HG03520 (cell line): ENCODE measurements at regions not wholly inside any gene's neighbourhood (a gene's known extent, or its start where the extent isn't known, plus 50 kb on each side); places are given as distances from the start of the nearest gene placed in this dataset.

ENCODE experiments used
- ATAC-seq: cut with Tn5 transposase; IDR thresholded peaks from one replicate; pipeline ENCODE4 v1.9.1; 2021; ENCODE audit warnings: mild to moderate bottlenecking, moderate library complexity; ENCODE audit not compliant: unreplicated experiment

DNA sequence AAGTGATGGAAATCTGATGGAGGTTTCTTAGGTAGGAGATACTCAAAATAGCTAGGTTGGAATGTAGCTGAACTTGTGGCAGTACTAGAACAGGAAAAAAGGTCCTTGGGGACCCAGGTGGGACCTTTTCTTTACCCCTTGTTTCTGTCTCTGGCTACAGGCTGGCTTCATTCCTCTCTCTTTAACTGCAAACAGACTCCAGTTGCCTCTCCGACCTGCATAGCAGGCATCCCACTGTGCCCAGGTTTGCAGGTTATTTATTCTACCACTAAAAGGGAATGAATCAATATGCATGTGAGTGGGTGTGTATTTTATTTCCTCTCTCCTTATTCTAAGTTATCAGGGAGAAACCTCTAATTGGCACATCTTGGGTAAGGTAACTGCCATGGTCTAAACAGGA is 758.1 kb downstream of the MED13L start:
- no peak for ATAC-seq

DNA sequence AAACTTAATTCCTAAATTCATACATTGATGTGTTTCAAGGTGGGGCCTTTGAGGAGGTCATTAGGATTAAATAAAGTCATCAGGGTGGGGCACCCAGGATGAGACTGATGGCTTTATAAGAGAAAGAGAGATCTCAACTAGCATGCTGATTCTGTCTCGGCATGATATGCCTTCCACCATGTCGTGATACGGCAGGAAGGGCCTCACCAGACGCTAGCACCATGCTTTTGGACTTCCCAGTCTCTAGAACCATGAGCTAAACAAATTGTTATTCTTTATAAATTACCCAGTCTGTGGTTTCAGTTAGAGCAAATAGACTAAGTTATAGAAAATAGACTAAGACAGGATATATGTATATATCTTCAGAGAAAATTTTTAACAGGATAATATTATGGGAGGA is 759.6 kb downstream of the MED13L start:
- ATAC-seq: no peak

DNA sequence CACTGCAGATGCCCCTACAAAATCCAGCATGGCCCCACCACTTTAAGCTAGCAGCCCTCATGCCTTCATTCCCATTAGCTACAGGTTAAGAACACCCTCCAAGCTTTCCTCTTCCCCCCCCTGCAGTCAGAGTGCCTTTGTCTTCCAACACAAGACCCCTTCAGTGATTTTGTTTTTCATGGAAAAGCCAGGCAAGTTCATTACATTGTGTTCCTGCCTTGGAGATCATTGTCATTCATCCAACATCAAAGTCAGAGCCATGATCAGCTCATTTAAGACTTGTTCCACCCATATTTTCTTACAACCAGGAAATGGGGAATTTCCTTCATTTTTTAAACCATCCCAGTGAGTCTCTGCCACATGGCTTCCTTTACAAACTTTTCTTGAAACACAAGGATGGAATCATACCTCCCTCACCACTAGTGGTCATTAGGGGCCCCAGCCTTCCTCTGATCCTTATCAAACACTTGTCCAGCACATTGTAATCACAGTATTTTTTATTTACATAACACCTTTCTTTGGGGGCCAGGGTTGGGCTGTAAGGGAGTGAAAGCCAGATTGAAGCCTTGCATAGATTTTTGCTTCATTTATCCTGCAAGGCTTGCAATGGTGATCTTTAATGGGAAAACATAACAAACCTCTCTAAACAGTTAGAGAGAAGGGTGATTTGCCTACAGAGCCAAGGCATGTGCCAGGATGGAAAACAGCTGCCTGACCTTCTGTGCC is 765.3 kb downstream of the MED13L start:
- ATAC-seq: no peak

DNA sequence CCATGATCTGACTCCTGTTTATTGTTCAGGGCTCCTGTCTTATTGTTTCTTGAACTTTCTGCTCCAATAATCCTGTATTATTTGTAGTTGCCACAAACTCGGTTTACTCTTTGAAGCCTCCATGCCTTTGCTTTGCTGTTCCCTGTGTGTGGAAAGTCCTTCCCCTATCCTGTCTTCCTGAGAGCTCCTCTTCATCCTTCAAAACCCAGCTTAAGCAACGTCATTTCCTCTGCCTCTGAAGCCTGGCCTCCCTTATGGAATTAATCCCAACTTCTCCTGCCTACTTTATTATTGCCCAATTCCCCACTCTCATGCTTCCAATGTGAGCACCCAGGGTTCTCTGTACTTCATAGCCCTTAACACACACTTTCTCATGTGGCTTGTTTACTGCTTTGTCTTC is 766.2 kb downstream of the MED13L start:
- no peak for ATAC-seq

DNA sequence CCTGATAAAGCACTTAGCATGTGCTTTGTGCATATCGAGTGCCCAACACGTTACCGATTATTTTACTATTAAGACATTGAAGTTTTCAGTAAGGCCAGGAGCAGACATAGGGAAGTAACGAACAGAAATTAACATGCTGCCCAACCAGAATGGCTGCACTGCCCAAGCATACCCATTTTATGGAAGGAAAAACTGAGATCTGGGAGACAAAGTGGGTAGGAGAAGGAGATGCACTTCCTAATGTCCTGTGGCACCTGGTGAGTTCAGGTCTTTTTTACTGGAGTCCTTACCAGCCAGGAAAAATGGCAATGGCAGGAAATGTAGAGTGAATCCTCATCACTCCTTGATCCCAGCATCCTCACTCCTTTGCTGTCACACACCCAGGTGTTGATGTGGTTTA is 768.5 kb downstream of the MED13L start:
- no peak for ATAC-seq

DNA sequence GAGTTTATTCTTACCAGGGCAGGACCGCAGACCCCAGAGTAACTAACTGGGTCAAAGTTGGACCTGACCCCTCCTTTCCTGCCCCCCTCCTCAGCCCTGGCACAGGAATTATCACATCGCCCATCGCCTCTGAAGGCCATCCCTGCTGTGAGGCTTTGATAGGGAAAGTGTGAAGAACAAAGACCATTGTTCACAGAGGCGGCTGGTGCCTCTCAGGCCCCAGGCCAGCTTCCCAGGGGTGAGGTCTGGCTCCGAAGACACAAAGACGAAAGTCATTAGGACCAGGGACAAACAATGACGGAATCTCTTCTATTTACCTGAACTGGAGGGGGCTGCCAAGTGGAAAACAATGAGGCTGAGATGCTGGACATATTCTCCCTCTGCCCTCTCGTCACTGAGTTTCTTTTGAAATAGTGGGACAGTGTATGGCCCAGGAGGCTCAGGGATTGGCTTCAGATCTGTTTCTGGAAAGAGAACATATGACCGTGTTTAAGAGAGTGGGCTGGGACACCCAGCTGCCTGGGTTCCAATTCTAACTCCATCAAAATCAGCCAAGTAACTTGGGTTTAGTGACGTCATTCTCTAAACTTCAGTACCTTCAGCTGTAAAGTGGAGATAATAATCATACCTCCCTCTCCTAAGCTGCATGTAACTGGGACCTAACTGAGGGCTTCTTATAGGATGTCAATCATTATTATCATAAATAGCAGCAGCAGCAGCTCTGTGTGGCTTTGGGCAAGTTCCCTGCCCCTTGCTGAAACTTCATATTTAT is 769.4 kb downstream of the MED13L start:
- ATAC-seq: no peak

DNA sequence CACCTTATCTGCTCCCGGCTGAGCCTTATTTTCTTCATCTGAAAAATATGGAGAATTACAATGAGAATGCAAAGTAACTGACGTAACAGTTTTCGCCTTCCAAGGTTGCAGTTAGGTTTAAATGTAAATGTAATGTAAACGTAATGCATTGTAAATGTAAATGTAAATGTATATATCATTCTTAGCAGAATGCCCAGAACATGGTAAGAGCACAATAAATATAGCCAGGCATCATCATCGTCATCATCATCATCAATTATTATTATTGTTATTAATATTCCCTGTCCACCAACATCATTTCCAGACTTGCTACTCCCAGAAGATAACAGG is 770.0 kb downstream of the MED13L start:
- no peak for ATAC-seq

DNA sequence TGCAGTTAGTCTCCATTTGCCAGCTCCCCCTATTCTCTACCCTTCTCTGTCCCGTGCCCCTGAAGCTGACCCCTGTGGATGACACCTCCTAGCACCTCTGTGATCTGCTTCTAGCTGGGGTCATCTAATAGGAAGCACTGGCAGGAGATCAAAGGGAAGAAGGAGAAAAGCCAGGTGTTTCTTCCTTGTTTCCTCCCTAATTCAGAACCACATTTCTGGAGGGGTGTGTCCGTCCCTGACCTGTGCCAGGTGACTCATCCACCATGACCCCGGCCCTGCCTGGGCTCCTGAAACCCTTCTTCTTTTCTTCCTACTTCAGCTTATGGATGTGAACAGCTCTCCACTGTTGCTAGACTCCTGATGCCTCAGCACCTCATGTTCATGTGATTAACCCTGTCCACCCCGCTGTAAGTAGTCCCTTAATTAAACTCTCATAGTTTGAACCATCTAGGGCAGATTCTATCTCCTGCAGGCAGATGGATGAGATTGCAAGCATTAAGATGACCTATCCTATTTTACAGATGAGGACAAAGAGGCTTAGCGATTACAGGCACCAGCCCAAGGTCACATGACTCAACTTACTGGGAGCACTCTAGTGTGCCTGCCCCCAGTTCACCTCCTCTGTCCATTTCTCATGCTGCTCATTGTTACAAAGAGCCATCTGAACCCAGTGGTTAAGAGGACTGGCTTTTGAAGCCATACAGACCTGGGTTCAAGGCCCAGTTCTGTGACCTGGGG is 770.5 kb downstream of the MED13L start:
- ATAC-seq: no peak

DNA sequence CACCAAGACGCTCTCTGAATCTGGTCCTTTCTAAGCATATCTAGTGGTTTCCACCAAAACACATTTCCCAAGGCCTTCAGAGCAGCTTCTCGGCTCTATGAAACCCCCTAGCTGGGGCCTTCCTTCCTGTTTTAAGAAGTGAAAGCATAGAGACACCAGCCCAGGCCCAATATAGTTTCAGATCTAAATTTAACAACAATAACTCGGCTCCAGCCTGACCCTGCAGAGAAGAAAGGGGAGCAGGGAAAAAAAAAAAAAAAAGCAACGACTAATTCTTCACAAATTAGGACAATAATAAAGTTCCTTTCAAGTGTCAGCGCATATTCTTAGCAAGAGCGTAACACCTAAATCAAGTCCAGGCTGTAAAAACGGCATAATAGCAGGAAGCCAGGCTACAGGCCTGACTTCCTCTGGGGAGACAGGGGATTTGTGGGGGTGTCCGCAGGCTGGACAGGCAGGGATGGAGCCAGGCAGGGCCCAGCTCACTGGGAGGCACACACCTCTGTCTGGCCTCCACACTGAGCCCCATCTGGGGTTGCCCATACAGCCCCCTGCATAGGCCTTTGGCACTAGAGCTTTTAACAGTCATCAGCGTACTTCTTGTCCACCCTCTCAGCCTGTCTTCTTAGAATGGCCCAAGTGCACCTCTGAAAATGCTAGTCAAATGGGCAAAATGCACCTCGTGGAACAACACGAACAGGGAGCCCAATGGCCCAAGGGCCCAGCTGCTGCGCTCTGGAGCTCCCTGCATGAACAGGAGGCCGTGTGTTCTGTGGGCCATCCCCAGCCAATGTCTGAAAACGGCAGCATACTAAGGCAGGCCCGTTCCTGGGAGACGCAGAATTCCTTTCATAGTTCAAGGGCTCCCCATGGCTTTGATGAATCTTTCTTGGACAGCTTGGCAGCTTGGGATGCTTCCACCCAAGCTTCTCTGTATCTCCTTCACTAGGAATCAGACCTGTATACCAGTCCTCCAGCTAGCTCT is 772.9 kb downstream of the MED13L start:
- ATAC-seq: peak; percentile 77

DNA sequence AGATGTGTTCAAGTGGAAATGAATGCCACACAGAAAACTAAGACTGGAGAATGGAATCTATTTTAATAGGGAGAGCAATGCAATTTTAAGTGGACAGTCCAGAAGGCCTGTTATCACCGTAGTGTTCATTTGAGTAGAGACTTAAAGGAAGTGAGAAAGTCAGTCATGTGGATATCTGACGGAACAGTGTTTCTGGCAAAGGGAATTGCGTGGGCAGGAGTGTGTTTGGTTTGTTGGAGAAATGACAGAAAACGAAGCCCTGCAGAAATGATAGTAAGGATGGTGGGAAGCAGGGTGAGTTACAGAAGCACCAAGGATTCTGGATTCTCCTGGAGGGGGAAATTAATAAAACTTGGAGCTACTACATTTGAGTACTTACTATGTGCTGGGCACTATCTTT is 776.6 kb downstream of the MED13L start:
- no peak for ATAC-seq

DNA sequence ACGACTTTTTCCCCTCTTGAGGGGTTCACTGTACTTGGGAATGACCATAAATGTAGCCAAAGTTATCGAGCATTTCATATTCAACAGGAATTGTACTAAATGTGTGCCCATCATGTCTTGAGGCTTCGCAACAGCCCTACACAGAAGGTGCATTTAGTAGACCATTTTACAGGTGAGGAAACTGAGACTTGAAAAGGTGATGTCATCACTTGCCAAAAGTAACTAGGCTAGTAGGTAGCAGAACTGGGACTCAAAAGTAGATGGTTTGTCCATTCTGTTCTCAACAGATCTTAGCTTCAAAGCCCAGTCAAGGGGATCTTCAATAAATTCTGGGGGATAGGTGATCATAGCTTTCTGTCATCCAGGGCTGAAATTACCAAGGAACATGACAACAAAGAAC is 782.2 kb downstream of the MED13L start:
- no peak for ATAC-seq

DNA sequence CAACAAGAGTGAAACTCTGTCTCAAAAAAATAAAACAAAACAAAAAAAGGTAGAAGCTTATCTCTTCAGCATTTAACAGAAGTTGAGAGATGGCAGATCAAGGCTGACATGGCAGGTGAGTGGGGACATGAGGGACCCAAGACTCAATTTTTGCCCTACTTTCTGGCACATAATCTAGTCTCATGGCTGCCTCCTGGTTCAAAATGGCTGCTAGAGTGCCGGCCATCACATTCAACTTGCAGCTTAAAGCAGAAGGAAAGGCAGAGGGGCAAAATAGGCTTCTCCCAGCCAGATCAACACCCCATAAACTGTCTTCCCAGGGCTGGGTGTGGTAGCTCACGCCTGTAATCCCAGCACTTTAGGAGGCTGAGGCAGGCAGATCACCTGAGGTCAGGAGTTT is 784.9 kb downstream of the MED13L start:
- ATAC-seq: no peak

DNA sequence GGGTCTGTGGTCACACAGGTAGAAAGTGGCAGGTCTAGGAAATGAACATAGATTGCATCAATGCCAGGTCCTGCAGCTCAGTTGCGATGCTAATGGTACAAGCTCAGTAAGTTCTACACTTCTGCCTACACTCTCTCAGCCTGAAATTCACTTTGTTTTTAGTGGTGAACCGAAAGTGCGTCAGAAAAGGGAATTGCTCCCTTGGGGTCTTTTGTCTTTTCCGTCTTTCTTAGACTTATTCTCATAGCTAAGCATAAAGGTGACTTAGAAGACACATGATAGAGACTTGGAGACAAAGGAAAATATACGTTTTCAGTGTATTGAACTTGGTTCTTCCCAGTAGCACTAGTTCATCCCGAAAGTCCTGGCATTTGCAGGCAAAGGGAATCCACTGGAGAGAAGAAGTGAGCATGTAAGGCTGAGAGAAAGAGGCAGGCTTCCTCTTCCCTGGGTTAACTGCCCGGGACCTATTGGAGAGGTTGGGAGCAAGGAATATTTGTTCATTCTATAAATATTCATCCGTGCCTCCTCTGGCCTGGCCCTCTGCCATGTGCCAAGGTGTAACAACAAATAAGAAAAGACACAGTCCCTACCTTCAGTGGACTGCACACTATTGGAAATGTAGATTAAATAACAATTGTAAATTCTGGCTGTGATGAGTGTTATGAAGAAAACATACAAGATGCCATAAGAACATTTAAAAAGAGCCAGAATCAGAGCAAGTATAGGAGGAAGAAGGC is 785.8 kb downstream of the MED13L start:
- no peak for ATAC-seq

DNA sequence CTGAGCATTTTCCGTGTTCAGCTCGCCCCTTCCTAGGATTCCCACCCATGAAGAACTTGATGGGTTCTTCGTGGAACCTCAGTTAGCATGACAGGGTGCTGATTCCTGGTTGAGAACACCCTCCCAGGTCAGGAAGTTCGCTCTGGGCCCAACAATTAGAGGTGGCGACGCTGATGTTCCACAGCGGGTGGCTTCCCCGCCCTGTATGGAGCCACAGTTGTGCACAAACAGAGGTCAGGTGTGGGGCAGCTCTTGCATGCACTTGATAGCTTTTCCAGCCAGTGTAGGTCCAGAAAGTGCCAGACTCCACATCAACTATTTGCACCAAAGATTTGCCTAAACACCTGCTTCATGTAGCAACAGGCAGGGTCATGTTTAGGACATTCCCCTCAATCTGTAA is 788.2 kb downstream of the MED13L start:
- no peak for ATAC-seq

DNA sequence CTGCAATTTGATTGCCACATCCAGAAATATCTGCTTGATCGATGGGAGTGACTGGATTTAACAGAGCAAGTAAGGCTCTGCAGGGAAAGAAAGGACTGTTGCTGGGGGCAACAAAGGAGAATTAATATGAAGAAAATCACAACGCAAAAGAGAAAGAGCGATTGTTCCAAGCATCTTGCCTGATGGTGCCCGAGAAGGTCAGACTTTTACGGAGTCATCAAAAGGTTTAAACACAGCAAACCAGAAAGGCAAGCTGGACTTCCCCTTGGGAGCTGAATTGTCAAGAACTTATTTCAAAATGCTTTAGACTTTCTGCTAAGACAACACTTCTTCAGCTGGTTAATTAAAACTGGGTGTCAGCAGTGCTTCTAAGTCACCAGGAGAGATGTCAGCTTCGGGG is 791.5 kb downstream of the MED13L start:
- no peak for ATAC-seq

DNA sequence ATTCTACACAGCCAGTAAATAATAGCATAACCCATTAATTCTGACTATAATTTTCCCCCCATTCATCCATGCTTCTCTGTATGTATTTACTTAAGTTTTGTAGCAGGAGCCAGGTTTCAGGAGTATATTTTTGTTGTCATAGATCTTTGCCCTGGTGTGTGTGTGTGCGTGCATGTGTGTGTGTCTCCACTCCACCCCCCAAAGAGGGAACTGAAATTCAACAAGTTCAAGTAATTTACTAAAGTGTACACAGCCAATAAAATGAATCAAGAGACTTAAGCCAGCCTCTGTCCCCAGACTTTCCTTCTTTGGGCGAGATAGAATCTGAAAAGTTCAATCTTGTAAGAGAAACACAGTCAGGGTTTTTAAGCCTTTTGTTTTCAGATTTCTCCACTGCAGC is 792.0 kb downstream of the MED13L start:
- no peak for ATAC-seq

DNA sequence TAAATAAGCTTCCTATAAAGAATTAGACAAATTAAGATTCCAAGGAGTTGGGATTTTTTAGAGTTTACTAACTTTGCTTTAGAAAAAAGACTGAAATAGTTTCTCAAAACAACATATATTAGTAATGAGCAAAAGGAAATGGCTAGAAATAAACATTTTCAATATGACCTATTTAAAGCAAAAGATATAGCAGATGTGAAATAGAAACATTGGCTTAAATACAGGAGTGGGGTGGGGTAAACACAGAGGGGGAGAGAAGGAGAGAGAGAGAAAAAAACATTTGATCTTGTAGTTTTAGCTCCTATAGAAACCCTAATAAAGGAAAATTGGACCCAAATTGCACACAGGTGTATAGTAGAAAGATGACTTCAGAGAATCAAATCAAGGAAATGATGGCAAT is 794.5 kb downstream of the MED13L start:
- ATAC-seq: no peak

DNA sequence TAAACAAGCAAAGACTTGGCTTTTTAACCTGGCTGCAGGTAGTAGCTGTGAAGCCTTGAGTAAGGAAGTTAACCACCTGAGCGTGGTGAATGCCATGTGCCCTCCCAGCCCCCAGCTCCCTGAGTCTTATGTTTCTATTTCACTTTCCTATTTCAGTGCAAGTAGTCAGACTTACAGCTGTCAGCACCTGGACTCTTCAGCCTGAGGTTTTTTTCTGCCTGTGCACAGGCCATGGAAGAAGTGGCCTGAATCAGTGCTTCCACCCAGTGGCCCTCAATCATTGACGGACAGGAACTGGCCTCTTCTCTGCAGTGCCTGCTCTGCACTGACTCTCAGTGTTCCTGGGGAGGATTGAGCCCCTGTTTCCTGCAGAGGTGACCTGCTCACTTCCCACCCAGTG is 796.4 kb downstream of the MED13L start:
- no peak for ATAC-seq

DNA sequence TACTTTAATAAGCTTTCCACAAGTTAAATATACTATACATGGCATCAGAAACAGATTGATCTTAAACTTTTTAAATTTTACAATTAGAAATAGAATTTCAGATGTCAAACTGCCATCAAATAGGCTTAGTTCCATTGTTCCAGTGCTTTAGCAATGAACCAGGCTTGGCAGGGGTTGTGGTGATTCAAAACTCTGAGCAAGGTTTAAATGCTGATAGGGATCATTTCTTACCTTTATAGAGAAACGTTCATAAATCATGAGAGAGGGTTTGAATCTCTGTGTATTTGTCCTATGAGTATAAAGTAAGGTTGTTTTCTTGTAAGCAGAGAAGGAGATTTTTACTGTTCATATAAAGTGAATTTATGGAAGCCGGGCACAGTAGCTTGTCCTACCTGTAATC is 794.5 kb upstream of the TBX3 start:
- no peak for ATAC-seq
